SJSA1 (cell line): ENCODE measurements at regions not wholly inside any gene's neighbourhood (a gene's known extent, or its start where the extent isn't known, plus 50 kb on each side); places are given as distances from the start of the nearest gene placed in this dataset.
"Not testable (repeated sequence)": the region's sequence is repeated elsewhere in the genome, so short reads cannot be mapped to it uniquely, and the experiment has no call there.

Experiments used
- DNase-seq, 2 experiments: peaks; one replicate each; pipeline ENCODE4 v3.0.0-alpha.2; 2015 to 2020; ENCODE audit warnings: low spot score in 2 of 2, low read depth in 1 of 2
- H3K27ac ChIP-seq: fragments of 250-450 bp; sonication (Bioruptor Pico); 2 replicates; pipeline ENCODE4 v1.5.1; 2020; ENCODE audit warnings: mild to moderate bottlenecking, moderate library complexity
- H3K27me3 ChIP-seq: fragments of 250-450 bp; sonication (Bioruptor Pico); replicated peaks from 2 replicates; pipeline ENCODE4 v1.5.1; 2020; ENCODE audit warnings: mild to moderate bottlenecking, moderate library complexity
- H3K36me3 ChIP-seq: fragments of 250-450 bp; sonication (Bioruptor Pico); 2 replicates; pipeline ENCODE4 v1.5.1; 2020; ENCODE audit warnings: mild to moderate bottlenecking
- H3K4me1 ChIP-seq: fragments of 250-450 bp; sonication (Bioruptor Pico); replicated peaks from 2 replicates; pipeline ENCODE4 v1.6.1; 2021; ENCODE audit warnings: mild to moderate bottlenecking
- H3K4me3 ChIP-seq: fragments of 250-450 bp; sonication (Bioruptor Pico); 2 replicates; pipeline ENCODE4 v1.5.1; 2020; ENCODE audit warnings: mild to moderate bottlenecking
- H3K9me3 ChIP-seq: fragments of 250-450 bp; sonication (Bioruptor Pico); replicated peaks from 2 replicates; pipeline ENCODE4 v1.5.1; 2020; ENCODE audit warnings: mild to moderate bottlenecking

DNA sequence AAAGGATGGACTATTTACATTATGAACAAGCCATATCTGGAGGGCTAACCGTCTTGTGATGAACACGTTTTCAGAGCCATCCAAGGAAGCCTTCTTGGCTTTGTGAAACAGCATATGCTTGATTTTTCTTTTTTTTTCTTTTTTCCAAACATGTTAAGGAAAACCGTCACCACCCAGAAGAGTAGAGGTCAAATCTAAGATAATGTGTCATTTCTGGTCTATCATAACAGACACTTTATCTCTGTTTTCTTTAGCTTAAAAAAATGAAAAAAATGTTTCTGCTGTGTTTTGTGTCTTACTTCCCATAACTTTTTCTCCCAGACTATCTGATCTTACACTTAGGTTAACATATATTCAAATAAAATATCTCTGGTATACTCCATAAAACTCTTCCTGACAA lies 76.1 kb upstream of the DGKB start:
- no peaks in the 10 kb centered on the region for H3K4me1 ChIP-seq
- no peaks in the 10 kb centered on the region for H3K9me3 ChIP-seq
- no peaks in the 10 kb centered on the region for H3K36me3 ChIP-seq
- no peaks in the 10 kb centered on the region for H3K27me3 ChIP-seq
- no peak overlapping the region for H3K4me3 ChIP-seq
- no peak overlapping the region for H3K27ac ChIP-seq
- no peak for DNase-seq

DNA sequence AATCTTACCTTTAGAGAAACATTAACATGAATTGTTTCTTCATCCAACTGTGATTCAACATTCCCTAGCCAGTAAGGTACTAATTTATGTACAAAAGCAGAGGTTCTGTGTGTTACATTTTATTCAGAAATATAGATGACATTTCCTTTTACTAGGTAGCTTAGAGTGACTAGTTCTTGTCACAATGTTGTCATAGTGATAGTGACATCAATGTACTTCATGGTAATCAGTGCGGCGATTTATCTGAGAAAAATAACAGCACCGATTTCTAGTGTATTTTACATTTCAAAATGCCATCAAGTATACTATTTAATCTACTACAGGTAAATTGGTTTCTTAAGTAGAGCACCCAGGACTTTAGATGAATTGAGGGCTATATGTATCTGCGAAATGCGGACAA lies 72.1 kb upstream of the DGKB start:
- Histone ChIP-seq H3K4me3 (no peak overlapping the region), H3K9me3 (no peaks in the 10 kb centered on the region), H3K27ac (no peak overlapping the region), H3K4me1 (no peaks in the 10 kb centered on the region), H3K27me3 (no peaks in the 10 kb centered on the region), H3K36me3 (no peaks in the 10 kb centered on the region)
- no peak for DNase-seq

DNA sequence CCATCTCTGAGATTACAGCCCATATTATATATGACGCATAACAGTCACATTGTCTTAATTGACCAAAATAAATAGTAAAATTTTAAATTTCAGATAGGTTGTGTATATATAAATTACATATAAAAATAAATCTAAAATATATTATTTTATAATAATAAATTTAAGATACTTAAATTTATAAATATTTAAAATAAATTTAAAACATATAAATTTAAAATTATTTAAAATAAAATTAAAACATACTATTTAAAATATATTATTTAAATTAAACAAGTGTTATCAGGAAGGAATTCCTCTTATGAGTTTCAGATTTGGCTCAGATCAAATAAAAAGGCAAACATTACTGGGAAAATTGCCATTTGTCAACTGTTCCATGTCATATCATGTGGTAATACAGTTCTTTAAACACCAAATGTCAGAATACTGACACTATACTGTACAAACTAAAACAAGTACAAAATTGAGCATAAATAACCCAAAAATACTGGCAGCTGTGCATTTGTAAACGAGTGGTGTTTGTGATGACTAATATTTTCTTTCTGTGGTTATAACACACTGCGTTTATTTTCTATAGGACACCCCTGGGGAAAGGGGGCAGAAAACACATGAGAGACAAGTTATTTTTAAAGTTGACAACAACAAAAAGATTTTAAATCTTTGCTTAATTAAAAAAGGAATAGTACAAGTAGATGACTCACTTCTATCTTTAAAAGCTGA lies 71.3 kb upstream of the DGKB start:
- Histone ChIP-seq H3K27ac (no peak overlapping the region), H3K36me3 (no peaks in the 10 kb centered on the region), H3K4me1 (no peaks in the 10 kb centered on the region), H3K27me3 (no peaks in the 10 kb centered on the region), H3K4me3 (no peak overlapping the region), H3K9me3 (no peaks in the 10 kb centered on the region)
- DNase-seq = no peak

DNA sequence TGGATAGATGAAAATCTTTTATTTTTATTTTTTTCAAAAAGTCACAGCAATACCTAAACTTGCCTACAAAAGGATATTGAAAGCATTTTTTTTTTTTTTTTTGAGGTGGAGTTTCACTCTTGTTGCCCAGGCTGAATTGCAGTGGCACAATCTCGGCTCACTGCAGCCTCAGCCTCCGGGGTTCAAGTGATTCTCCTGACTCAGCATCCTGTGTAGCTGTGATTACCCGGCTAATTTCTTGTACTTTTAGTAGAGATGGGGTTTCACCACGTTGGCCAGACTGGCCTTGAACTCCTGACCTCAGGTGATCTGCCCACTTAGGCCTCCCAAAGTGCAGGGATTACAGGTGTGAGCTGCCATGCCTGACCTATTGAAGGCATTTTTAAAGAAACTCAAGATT lies 69.1 kb upstream of the DGKB start:
- not testable (repeated sequence) for H3K27me3 ChIP-seq, H3K4me3 ChIP-seq, DNase-seq, H3K36me3 ChIP-seq, H3K9me3 ChIP-seq, H3K4me1 ChIP-seq, H3K27ac ChIP-seq

DNA sequence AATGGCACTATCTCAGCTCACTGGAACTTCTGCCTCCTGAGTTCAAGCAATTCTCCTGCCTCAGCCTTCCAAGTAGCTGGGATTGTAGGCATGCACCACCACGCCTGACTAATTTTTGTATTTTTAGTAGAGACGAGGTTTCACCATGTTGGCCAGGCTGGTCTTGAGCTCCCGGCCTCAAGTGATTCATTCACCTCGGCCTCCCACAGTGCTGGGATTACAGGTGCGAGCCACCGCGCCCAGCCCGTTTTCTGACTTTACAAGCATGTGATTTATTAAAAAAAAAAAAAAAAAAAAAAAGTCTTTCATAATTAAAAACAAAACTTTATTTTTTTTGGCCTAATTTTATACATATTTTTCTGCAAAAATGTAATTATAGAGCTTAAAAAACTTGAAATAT lies 64.8 kb upstream of the DGKB start:
- not testable (repeated sequence) for H3K27me3 ChIP-seq, H3K36me3 ChIP-seq, H3K4me3 ChIP-seq, H3K9me3 ChIP-seq, H3K27ac ChIP-seq, DNase-seq, H3K4me1 ChIP-seq

GRCh38 chr7:14962778-14963177 lies 60.2 kb upstream of the DGKB start:
- Histone ChIP-seq H3K9me3 (no peaks in the 10 kb centered on the region), H3K4me1 (no peaks in the 10 kb centered on the region), H3K27ac (no peak overlapping the region), H3K27me3 (no peaks in the 10 kb centered on the region), H3K36me3 (no peaks in the 10 kb centered on the region), H3K4me3 (no peak overlapping the region)
- DNase-seq = no peak

- no peak for DNase-seq
- no peaks in the 10 kb centered on the region for H3K36me3 ChIP-seq
- no peak overlapping the region for H3K4me3 ChIP-seq
- H3K27ac ChIP-seq = no peak overlapping the region
- H3K4me1 ChIP-seq = no peaks in the 10 kb centered on the region
- H3K27me3 ChIP-seq = no peaks in the 10 kb centered on the region
- H3K9me3 ChIP-seq = no peaks in the 10 kb centered on the region
These were observed 58.2 kb upstream of the DGKB start for GRCh38 chr7:14960721-14961120.

DNA sequence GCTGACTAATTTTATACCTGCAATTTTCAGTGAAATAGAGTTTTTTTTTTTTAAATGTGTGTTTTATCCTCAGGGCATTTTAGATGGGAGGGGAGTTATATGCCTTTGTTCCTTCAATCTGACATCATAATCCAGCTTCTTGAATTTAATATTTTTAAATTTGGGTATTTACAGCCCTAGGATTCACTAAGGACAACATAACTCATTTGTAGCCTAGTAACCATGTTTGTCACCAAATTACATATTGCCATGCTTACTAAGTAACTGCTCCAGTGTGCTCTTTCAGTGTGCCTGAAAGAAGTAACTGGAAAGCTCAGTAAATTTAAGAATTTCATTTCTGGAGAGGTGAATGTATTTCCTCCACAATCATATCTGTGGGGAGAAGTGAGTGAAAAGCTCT lies 56.8 kb upstream of the DGKB start:
- Histone ChIP-seq H3K4me1 (no peaks in the 10 kb centered on the region), H3K4me3 (no peak overlapping the region), H3K9me3 (no peaks in the 10 kb centered on the region), H3K27ac (no peak overlapping the region), H3K36me3 (no peaks in the 10 kb centered on the region), H3K27me3 (no peaks in the 10 kb centered on the region)
- no peak for DNase-seq

DNA sequence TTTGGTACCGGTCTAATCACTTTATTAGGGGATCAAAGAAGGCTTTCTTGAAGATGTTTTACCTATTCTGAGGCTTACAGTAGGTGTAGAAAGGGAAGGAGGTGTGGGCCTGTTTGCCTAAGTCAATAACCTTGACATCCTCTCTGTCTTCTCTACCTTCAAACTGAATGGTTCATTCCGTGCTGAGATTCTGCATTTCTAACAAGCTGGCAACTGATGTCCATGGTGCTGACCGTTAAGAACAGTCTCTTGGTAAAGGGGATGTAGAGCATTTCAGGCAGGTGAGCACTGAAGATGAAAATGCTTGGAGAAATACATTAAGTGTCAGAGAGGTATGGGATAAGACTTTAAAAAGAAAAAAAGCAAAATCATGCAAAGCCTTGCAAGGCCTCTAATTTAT lies 51.5 kb upstream of the DGKB start:
- DNase-seq = no peak
- Histone ChIP-seq H3K27ac (no peak overlapping the region), H3K4me3 (no peak overlapping the region), H3K4me1 (no peaks in the 10 kb centered on the region), H3K36me3 (no peaks in the 10 kb centered on the region), H3K9me3 (no peaks in the 10 kb centered on the region), H3K27me3 (no peaks in the 10 kb centered on the region)
